SK-N-SH treated with all-trans-retinoic acid at 6 μM for 48 hours (cell line): ENCODE measurements at regions not wholly inside any gene's neighbourhood (a gene's known extent, or its start where the extent isn't known, plus 50 kb on each side); places are given as distances from the start of the nearest gene placed in this dataset.
"Not testable (repeated sequence)": the region's sequence is repeated elsewhere in the genome, so short reads cannot be mapped to it uniquely, and the experiment has no call there.

Experiments used
- ATAC-seq: fragments of 200-7000 bp; cut with Tn5 transposase; 3 replicates; pipeline ENCODE4 v1.9.1; 2020; ENCODE audit warnings: mild to moderate bottlenecking, moderate library complexity
- ARNTL ChIP-seq: fragments of 450-650 bp; formaldehyde crosslinking; IDR thresholded peaks from 2 replicates; pipeline ENCODE4 v1.5.0; 2020; ENCODE audit warnings: low read depth, mild to moderate bottlenecking, moderate library complexity, borderline replicate concordance
- BACH2 ChIP-seq: fragments of 250-450 bp; sonication (Bioruptor Pico); IDR thresholded peaks from 2 replicates; pipeline ENCODE4 v1.9.0; 2021; ENCODE audit warnings: mild to moderate bottlenecking, borderline replicate concordance
- CSDC2 ChIP-seq: fragments of 250-450 bp; sonication (Bioruptor Pico); IDR thresholded peaks from 2 replicates; pipeline ENCODE4 v1.5.0; 2020; ENCODE audit warnings: mild to moderate bottlenecking, moderate library complexity
- ESRRG ChIP-seq: fragments of 250-450 bp; sonication (Bioruptor Pico); IDR thresholded peaks from 2 replicates; pipeline ENCODE4 v1.6.1; 2021; ENCODE audit warnings: mild to moderate bottlenecking
- GLIS3 ChIP-seq: fragments of 250-450 bp; sonication (Bioruptor Pico); IDR thresholded peaks from 2 replicates; pipeline ENCODE4 v1.5.0; 2020; ENCODE audit warnings: mild to moderate bottlenecking, moderate library complexity
- ISL1 ChIP-seq: fragments of 250-450 bp; sonication (Bioruptor Pico); IDR thresholded peaks from 2 replicates; pipeline ENCODE4 v2.1.2; 2022; ENCODE audit warnings: mild to moderate bottlenecking, moderate library complexity
- OSR1 ChIP-seq: fragments of 250-450 bp; sonication (Bioruptor Pico); IDR thresholded peaks from 2 replicates; pipeline ENCODE4 v1.8.0; 2022; ENCODE audit warnings: moderate library complexity, mild to moderate bottlenecking, inconsistent platforms
- PPARA ChIP-seq: fragments of 250-450 bp; sonication (Bioruptor Pico); IDR thresholded peaks from 2 replicates; pipeline ENCODE4 v1.5.0; 2020; ENCODE audit warnings: mild to moderate bottlenecking, borderline replicate concordance
- RARB ChIP-seq: fragments of 250-450 bp; sonication (Bioruptor Pico); IDR thresholded peaks from 2 replicates; pipeline ENCODE4 v1.8.0; 2021; ENCODE audit warnings: mild to moderate bottlenecking, moderate library complexity
- SNAI2 ChIP-seq: fragments of 250-450 bp; sonication (Bioruptor Pico); IDR thresholded peaks from 2 replicates; pipeline ENCODE4 v1.5.0; 2020; ENCODE audit warnings: mild to moderate bottlenecking, moderate library complexity
- TOX ChIP-seq: fragments of 250-450 bp; sonication (Bioruptor Pico); IDR thresholded peaks from 2 replicates; pipeline ENCODE4 v1.8.0; 2021; ENCODE audit warnings: mild to moderate bottlenecking, moderate library complexity, borderline replicate concordance
- ZC3H10 ChIP-seq: fragments of 250-450 bp; sonication (Bioruptor Pico); IDR thresholded peaks from 2 replicates; pipeline ENCODE4 v1.5.1; 2021; ENCODE audit warnings: mild to moderate bottlenecking, moderate library complexity
- ZFP3 ChIP-seq: fragments of 250-450 bp; sonication (Bioruptor Pico); IDR thresholded peaks from 2 replicates; pipeline ENCODE4 v1.5.0; 2020; ENCODE audit warnings: mild to moderate bottlenecking, moderate library complexity
- ZNF565 ChIP-seq: fragments of 450-650 bp; formaldehyde crosslinking; conservative IDR thresholded peaks from 2 replicates; pipeline ENCODE4 v1.5.0; 2020; ENCODE audit warnings: low read depth, mild to moderate bottlenecking, moderate library complexity
- ZNF70 ChIP-seq: fragments of 450-650 bp; formaldehyde crosslinking; IDR thresholded peaks from 2 replicates; pipeline ENCODE4 v1.5.0; 2020; ENCODE audit warnings: mild to moderate bottlenecking, moderate library complexity
- ZNF8 ChIP-seq: fragments of 450-650 bp; formaldehyde crosslinking; IDR thresholded peaks from 2 replicates; pipeline ENCODE4 v1.5.0; 2020; ENCODE audit warnings: mild to moderate bottlenecking, moderate library complexity
- TF ChIP-seq, protein P1 (sequence below): fragments of 250-450 bp; sonication (Bioruptor Pico); IDR thresholded peaks from 2 replicates; pipeline ENCODE4 v1.8.0; 2020; ENCODE audit warnings: mild to moderate bottlenecking, moderate library complexity, borderline replicate concordance
- TF ChIP-seq, protein P2 (sequence below): fragments of 250-450 bp; sonication (Bioruptor Pico); IDR thresholded peaks from 2 replicates; pipeline ENCODE4 v1.5.1; 2020; ENCODE audit warnings: low read depth, mild to moderate bottlenecking, moderate library complexity
- TF ChIP-seq, protein P3 (sequence below): fragments of 250-450 bp; sonication (Bioruptor Pico); IDR thresholded peaks from 2 replicates; pipeline ENCODE4 v1.5.0; 2020; ENCODE audit warnings: mild to moderate bottlenecking, moderate library complexity
- TF ChIP-seq, protein P4 (sequence below): fragments of 250-450 bp; sonication (Bioruptor Pico); IDR thresholded peaks from 2 replicates; pipeline ENCODE4 v1.8.0; 2021; ENCODE audit warnings: low read depth, mild to moderate bottlenecking, moderate library complexity, borderline replicate concordance
- TF ChIP-seq, protein P5 (sequence below): fragments of 250-450 bp; sonication (Bioruptor Pico); IDR thresholded peaks from 2 replicates; pipeline ENCODE4 v1.5.1; 2021; ENCODE audit warnings: mild to moderate bottlenecking, moderate library complexity

DNA sequence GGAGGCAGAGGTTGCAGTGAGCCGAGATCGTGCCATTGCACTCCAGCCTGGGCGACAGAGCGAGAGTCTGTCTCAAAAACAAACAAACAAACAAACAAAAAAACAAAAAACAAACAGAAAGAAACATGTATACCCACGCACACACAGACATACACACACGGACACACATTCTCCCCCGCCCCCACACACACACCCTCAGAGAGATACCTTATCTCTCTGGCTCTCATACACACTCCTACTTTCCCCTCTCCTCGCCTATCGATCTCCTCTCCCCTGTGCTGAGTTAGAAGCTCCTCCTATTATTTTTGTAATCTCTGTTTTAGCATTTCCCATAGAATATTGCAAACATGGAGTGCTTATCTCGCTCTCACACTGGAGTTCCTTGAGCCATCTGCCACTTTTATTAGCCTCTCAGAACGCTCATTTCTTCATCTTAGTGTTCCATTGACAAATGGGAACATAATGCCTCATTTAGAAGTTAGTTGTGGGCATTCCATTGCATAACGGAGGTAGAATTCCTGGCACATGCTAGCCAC lies 144.2 kb upstream of the CITED2 start:
- TF ChIP-seq, protein P1, sequence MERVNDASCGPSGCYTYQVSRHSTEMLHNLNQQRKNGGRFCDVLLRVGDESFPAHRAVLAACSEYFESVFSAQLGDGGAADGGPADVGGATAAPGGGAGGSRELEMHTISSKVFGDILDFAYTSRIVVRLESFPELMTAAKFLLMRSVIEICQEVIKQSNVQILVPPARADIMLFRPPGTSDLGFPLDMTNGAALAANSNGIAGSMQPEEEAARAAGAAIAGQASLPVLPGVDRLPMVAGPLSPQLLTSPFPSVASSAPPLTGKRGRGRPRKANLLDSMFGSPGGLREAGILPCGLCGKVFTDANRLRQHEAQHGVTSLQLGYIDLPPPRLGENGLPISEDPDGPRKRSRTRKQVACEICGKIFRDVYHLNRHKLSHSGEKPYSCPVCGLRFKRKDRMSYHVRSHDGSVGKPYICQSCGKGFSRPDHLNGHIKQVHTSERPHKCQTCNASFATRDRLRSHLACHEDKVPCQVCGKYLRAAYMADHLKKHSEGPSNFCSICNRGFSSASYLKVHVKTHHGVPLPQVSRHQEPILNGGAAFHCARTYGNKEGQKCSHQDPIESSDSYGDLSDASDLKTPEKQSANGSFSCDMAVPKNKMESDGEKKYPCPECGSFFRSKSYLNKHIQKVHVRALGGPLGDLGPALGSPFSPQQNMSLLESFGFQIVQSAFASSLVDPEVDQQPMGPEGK (CRISPR knock-in tag), result no peak
- TF ChIP-seq OSR1 (no peak), ARNTL (CRISPR knock-in tag) (no peak), GLIS3 (CRISPR knock-in tag) (no peak), PPARA (CRISPR knock-in tag) (no peak), TOX (no peak), ZNF565 (CRISPR knock-in tag) (no peak), SNAI2 (no peak)
- TF ChIP-seq, protein P2, sequence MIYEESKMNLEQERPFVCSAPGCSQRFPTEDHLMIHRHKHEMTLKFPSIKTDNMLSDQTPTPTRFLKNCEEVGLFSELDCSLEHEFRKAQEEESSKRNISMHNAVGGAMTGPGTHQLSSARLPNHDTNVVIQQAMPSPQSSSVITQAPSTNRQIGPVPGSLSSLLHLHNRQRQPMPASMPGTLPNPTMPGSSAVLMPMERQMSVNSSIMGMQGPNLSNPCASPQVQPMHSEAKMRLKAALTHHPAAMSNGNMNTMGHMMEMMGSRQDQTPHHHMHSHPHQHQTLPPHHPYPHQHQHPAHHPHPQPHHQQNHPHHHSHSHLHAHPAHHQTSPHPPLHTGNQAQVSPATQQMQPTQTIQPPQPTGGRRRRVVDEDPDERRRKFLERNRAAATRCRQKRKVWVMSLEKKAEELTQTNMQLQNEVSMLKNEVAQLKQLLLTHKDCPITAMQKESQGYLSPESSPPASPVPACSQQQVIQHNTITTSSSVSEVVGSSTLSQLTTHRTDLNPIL (CRISPR knock-in tag), result no peak
- ATAC-seq, result no peak

DNA sequence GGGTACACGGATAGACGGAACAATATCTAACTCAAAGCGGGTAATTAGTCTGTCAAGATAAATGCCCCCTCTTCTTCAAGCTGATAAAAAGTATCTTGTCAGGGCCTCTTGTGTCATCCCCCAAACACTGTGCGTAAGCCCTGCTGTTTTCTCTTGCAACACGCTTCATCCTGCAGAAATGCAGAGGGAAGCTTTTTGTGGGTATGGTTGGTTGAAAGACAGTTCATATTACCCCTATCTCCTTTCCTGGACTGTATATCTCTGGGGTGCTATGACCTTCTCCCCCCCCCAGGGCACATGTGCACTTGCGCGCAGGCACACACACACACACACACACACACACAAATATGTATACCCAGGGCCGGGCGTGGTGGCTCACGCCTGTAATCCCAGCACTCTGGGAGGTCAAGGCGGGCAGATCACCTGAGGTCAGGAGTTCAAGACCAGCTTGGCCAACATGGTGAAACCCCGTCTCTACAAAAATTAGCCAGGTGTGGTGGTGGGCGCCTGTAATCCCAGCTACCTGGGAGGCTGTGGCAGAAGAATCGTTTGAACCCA lies 143.6 kb upstream of the CITED2 start:
- not testable (repeated sequence) for ATAC-seq

DNA sequence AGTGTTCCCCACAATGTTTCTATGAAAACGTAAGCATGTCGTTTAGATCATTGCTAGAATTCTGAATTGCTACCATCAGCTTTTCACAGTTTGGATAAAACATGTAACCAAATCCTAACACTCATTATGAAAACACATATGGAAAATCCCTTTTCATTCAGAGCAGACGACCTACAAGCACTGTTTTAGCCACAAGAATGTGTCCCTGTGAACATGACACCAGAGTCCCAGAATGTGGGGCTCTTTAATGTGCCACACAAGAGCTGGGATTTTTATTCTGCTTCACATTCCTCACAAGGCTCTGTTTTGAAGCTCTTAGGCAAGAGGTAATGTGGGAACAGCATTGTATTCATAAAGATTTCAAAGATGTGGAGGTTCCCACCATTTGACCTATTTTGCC lies 141.1 kb upstream of the CITED2 start:
- TF ChIP-seq, protein P1 (CRISPR knock-in tag), result no peak
- TF ChIP-seq TOX (no peak), ZNF70 (CRISPR knock-in tag) (no peak), ZNF8 (CRISPR knock-in tag) (no peak), RARB (no peak), ZC3H10 (CRISPR knock-in tag) (no peak), ISL1 (CRISPR knock-in tag) (no peak), ZFP3 (no peak), OSR1 (no peak)
- TF ChIP-seq, protein P3, sequence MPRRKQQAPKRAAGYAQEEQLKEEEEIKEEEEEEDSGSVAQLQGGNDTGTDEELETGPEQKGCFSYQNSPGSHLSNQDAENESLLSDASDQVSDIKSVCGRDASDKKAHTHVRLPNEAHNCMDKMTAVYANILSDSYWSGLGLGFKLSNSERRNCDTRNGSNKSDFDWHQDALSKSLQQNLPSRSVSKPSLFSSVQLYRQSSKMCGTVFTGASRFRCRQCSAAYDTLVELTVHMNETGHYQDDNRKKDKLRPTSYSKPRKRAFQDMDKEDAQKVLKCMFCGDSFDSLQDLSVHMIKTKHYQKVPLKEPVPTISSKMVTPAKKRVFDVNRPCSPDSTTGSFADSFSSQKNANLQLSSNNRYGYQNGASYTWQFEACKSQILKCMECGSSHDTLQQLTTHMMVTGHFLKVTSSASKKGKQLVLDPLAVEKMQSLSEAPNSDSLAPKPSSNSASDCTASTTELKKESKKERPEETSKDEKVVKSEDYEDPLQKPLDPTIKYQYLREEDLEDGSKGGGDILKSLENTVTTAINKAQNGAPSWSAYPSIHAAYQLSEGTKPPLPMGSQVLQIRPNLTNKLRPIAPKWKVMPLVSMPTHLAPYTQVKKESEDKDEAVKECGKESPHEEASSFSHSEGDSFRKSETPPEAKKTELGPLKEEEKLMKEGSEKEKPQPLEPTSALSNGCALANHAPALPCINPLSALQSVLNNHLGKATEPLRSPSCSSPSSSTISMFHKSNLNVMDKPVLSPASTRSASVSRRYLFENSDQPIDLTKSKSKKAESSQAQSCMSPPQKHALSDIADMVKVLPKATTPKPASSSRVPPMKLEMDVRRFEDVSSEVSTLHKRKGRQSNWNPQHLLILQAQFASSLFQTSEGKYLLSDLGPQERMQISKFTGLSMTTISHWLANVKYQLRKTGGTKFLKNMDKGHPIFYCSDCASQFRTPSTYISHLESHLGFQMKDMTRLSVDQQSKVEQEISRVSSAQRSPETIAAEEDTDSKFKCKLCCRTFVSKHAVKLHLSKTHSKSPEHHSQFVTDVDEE, result no peak
- TF ChIP-seq, protein P4, sequence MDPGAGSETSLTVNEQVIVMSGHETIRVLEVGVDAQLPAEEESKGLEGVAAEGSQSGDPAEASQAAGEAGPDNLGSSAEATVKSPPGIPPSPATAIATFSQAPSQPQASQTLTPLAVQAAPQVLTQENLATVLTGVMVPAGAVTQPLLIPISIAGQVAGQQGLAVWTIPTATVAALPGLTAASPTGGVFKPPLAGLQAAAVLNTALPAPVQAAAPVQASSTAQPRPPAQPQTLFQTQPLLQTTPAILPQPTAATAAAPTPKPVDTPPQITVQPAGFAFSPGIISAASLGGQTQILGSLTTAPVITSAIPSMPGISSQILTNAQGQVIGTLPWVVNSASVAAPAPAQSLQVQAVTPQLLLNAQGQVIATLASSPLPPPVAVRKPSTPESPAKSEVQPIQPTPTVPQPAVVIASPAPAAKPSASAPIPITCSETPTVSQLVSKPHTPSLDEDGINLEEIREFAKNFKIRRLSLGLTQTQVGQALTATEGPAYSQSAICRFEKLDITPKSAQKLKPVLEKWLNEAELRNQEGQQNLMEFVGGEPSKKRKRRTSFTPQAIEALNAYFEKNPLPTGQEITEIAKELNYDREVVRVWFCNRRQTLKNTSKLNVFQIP (CRISPR knock-in tag), result no peak
- no peak for ATAC-seq

DNA sequence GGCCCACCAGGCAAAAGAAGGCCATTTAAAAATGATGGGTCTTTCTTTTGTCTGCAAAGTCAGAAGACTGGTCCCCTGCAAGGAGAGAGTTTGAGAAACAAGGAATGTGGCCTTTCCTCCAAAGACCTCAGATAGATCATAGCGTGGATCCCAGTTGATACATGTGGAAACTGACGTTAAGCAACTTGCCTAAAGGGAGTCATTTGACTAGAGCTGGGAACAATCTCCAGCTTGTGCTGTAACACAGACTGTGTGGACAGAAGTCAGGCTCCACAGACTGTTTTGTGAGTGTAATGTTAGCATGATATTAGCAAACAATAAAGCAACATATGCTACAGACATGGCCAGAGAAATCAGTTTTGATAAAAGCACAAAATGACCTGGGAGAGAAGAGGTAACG lies 140.4 kb upstream of the CITED2 start:
- ATAC-seq, result no peak
- no peak for TF ChIP-seq PPARA (CRISPR knock-in tag)
- TF ChIP-seq ISL1 (CRISPR knock-in tag), result no peak
- TF ChIP-seq BACH2 (CRISPR knock-in tag), result no peak
- no peak for TF ChIP-seq OSR1
- no peak for TF ChIP-seq RARB
- no peak for TF ChIP-seq ZNF8 (CRISPR knock-in tag)
- TF ChIP-seq, protein P4 (CRISPR knock-in tag), result no peak
- no peak for TF ChIP-seq ZC3H10 (CRISPR knock-in tag)
- no peak for TF ChIP-seq GLIS3 (CRISPR knock-in tag)
- no peak for TF ChIP-seq ESRRG
- TF ChIP-seq SNAI2, result no peak
- TF ChIP-seq, protein P5, sequence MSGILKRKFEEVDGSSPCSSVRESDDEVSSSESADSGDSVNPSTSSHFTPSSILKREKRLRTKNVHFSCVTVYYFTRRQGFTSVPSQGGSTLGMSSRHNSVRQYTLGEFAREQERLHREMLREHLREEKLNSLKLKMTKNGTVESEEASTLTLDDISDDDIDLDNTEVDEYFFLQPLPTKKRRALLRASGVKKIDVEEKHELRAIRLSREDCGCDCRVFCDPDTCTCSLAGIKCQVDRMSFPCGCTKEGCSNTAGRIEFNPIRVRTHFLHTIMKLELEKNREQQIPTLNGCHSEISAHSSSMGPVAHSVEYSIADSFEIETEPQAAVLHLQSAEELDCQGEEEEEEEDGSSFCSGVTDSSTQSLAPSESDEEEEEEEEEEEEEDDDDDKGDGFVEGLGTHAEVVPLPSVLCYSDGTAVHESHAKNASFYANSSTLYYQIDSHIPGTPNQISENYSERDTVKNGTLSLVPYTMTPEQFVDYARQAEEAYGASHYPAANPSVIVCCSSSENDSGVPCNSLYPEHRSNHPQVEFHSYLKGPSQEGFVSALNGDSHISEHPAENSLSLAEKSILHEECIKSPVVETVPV (CRISPR knock-in tag), result no peak
- TF ChIP-seq CSDC2, result no peak
- TF ChIP-seq ARNTL (CRISPR knock-in tag), result no peak
